SK-N-SH (cell line): ENCODE measurements at regions not wholly inside any gene's neighbourhood (a gene's known extent, or its start where the extent isn't known, plus 50 kb on each side); places are given as distances from the start of the nearest gene placed in this dataset.

Experiments
- CTCF ChIA-PET: fragments of 300-600, 350-600 bp; formaldehyde crosslinking; extraction: SDS; loops from one replicate; lab custom pipeline; 2021; lab: Yijun Ruan, JAX
- POLR2A ChIA-PET: fragments of 350-600 bp; sonication (Branson Sonifier 250); formaldehyde crosslinking; extraction: SDS; loops from one replicate; lab custom pipeline; 2020; ENCODE audit warnings: antibody characterized with exemption, inconsistent platforms; lab: Yijun Ruan, JAX
- DNase-seq: peaks from one replicate; pipeline ENCODE4 v3.0.0; 2012
- H2AFZ ChIP-seq: fragments of 200-600 bp; sonication (generic); 2 replicates; pipeline ENCODE4 v1.8.1; 2016; ENCODE audit warnings: antibody characterized with exemption, mild to moderate bottlenecking, low read depth
- H3F3A ChIP-seq: fragments of 200-600 bp; sonication (generic); replicated peaks from 2 replicates; pipeline ENCODE3; 2016; ENCODE audit warnings: antibody characterized with exemption, mild to moderate bottlenecking; ENCODE audit not compliant: insufficient read depth
- H3K27ac ChIP-seq, 2 experiments: fragments of 200-500 bp in 1 of 2; fragments of 200-600 bp in 1 of 2; sonication (Bioruptor generic) in 1 of 2; sonication (generic), shearing (Covaris generic) in 1 of 2; 2 replicates each; pipeline versions ENCODE4 v1.5.1 to v1.6.1; 2014 to 2016; ENCODE audit warnings: low read depth in 2 of 2, inconsistent platforms in 1 of 2, low read length in 1 of 2, mild to moderate bottlenecking in 1 of 2, mixed read lengths in 1 of 2
- H3K27me3 ChIP-seq: fragments of 200-600 bp; sonication (generic), shearing (Covaris generic); 2 replicates; pipeline ENCODE4 v1.6.1; 2016; ENCODE audit warnings: mixed run types; ENCODE audit not compliant: insufficient read depth
- H3K36me3 ChIP-seq, 2 experiments: fragments of 200-500 bp in 1 of 2; fragments of 200-600 bp in 1 of 2; sonication (Bioruptor generic) in 1 of 2; sonication (generic) in 1 of 2; replicated peaks in 1 of 2; 2 replicates each; pipeline versions ENCODE3 to v1.5.1; 2014 to 2016; ENCODE audit warnings: low read length in 1 of 2, mild to moderate bottlenecking in 1 of 2; ENCODE audit not compliant: insufficient read depth in 2 of 2, control insufficient read depth in 1 of 2
- H3K4me1 ChIP-seq, 2 experiments: fragments of 200-500 bp in 1 of 2; fragments of 200-600 bp in 1 of 2; sonication (Bioruptor generic) in 1 of 2; sonication (generic), shearing (Covaris generic) in 1 of 2; 2 replicates each; pipeline versions ENCODE4 v1.5.1 to v1.6.1; 2014 to 2016; ENCODE audit warnings: low read depth in 1 of 2, low read length in 1 of 2, mixed run types in 1 of 2; ENCODE audit not compliant: insufficient read depth in 2 of 2, control insufficient read depth in 1 of 2
- H3K4me2 ChIP-seq: fragments of 200-600 bp; sonication (generic), shearing (Covaris generic); 2 replicates; pipeline ENCODE4 v1.6.1; 2017; ENCODE audit warnings: mixed run types
- H3K4me3 ChIP-seq, 2 experiments: fragments of 200-500 bp in 1 of 2; fragments of 200-600 bp in 1 of 2; sonication (Bioruptor generic) in 1 of 2; sonication (generic), shearing (Covaris generic) in 1 of 2; 2 replicates each; pipeline versions ENCODE4 v1.5.1 to v1.8.1; 2014 to 2016; ENCODE audit warnings: low read depth in 2 of 2, inconsistent platforms in 1 of 2, low read length in 1 of 2, mild to moderate bottlenecking in 1 of 2, mixed read lengths in 1 of 2, moderate library complexity in 1 of 2
- H3K79me2 ChIP-seq: fragments of 200-600 bp; sonication (generic); 2 replicates; pipeline ENCODE4 v1.8.1; 2017; ENCODE audit warnings: mild to moderate bottlenecking; ENCODE audit not compliant: insufficient read depth
- H3K9ac ChIP-seq: fragments of 200-600 bp; sonication (generic); 2 replicates; pipeline ENCODE4 v1.6.1; 2017; ENCODE audit warnings: mixed run types
- H3K9me2 ChIP-seq: fragments of 200-600 bp; sonication (generic); 2 replicates; pipeline ENCODE4 v1.6.1; 2017; ENCODE audit warnings: mixed run types
- H3K9me3 ChIP-seq: fragments of 200-600 bp; sonication (generic); 2 replicates; pipeline ENCODE4 v1.6.1; 2017; ENCODE audit warnings: mixed run types, mild to moderate bottlenecking, moderate library complexity
- H4K20me1 ChIP-seq: fragments of 200-600 bp; sonication (generic); 2 replicates; pipeline ENCODE4 v1.6.1; 2017; ENCODE audit warnings: mild to moderate bottlenecking, mixed run types; ENCODE audit not compliant: insufficient read depth
- CTCF ChIP-seq: fragments of 200-600 bp; sonication (generic); IDR thresholded peaks from 2 replicates; pipeline ENCODE4 v1.6.1; 2017; ENCODE audit warnings: antibody characterized with exemption, mild to moderate bottlenecking, moderate library complexity
- ELF1 ChIP-seq: IDR thresholded peaks from 2 replicates; pipeline ENCODE4 v1.4.0; 2012
- FOSL2 ChIP-seq: IDR thresholded peaks from 2 replicates; pipeline ENCODE4 v1.4.0; 2012; ENCODE audit warnings: low read depth, mild to moderate bottlenecking, moderate library complexity, borderline replicate concordance
- GATA2 ChIP-seq: sonication (generic); formaldehyde crosslinking; IDR thresholded peaks from 2 replicates; pipeline ENCODE4 v1.5.0; 2020; ENCODE audit warnings: mild to moderate bottlenecking, missing genetic modification reagents
- IRF3 ChIP-seq: fragments of 150-350 bp; IDR thresholded peaks from 2 replicates; pipeline ENCODE4 v1.6.1; 2016; ENCODE audit warnings: mild to moderate bottlenecking, low read depth, low read length
- MAX ChIP-seq: IDR thresholded peaks from 2 replicates; pipeline ENCODE4 v1.4.0; 2012; ENCODE audit warnings: low read depth
- MXI1 ChIP-seq: IDR thresholded peaks from 2 replicates; pipeline ENCODE4 v1.6.1; 2012; ENCODE audit warnings: mild to moderate bottlenecking, low read depth, low read length, improper control_type of control experiment
- NFIC ChIP-seq: IDR thresholded peaks from 2 replicates; pipeline ENCODE4 v1.4.0; 2012; ENCODE audit warnings: borderline replicate concordance
- POLR2AphosphoS5 ChIP-seq: IDR thresholded peaks from 2 replicates; pipeline ENCODE4 v1.6.1; 2012; ENCODE audit warnings: low read depth, low read length
- RAD21 ChIP-seq: IDR thresholded peaks from 2 replicates; pipeline ENCODE4 v1.6.1; 2012; ENCODE audit warnings: mild to moderate bottlenecking, low read length
- RCOR1 ChIP-seq: fragments of 150-350 bp; IDR thresholded peaks from 2 replicates; pipeline ENCODE4 v1.6.1; 2017; ENCODE audit warnings: antibody characterized with exemption, low read length
- RFX5 ChIP-seq: IDR thresholded peaks from 2 replicates; pipeline ENCODE4 v1.6.1; 2012; ENCODE audit warnings: mild to moderate bottlenecking, improper control_type of control experiment, low read length
- USF1 ChIP-seq: IDR thresholded peaks from 2 replicates; pipeline ENCODE4 v1.4.0; 2012; ENCODE audit warnings: low read depth, borderline replicate concordance
- USF2 ChIP-seq: fragments of 150-350 bp; IDR thresholded peaks from 2 replicates; pipeline ENCODE4 v1.6.1; 2017; ENCODE audit warnings: antibody characterized with exemption, low read length, low read depth, borderline replicate concordance
- YY1 ChIP-seq: IDR thresholded peaks from 2 replicates; pipeline ENCODE4 v1.4.0; 2012; ENCODE audit warnings: low read depth, mild to moderate bottlenecking
- TF ChIP-seq, protein P1 (sequence below): IDR thresholded peaks from 2 replicates; pipeline ENCODE4 v1.6.1; 2012; ENCODE audit warnings: mild to moderate bottlenecking, low read depth, low read length, moderate library complexity

- no peak overlapping the region for H3K27ac ChIP-seq
- no peaks in the 10 kb centered on the region for H3K9me3 ChIP-seq
- no peaks in the 10 kb centered on the region for H3K27me3 ChIP-seq
- H3K36me3 ChIP-seq = no peaks in the 10 kb centered on the region
- no peak overlapping the region for H3K9ac ChIP-seq
- H3K9me2 ChIP-seq = no peaks in the 10 kb centered on the region
- H3K4me2 ChIP-seq = no peak overlapping the region
- TF ChIP-seq POLR2AphosphoS5 = no peak
- TF ChIP-seq RFX5 = no peak
- TF ChIP-seq USF1 = no peak
- TF ChIP-seq NFIC = no peak
- TF ChIP-seq RAD21 = no peak
- no peak for TF ChIP-seq GATA2 (CRISPR knock-in tag)
- no peak for TF ChIP-seq ELF1
- no peak for TF ChIP-seq MAX
- TF ChIP-seq, protein P1, sequence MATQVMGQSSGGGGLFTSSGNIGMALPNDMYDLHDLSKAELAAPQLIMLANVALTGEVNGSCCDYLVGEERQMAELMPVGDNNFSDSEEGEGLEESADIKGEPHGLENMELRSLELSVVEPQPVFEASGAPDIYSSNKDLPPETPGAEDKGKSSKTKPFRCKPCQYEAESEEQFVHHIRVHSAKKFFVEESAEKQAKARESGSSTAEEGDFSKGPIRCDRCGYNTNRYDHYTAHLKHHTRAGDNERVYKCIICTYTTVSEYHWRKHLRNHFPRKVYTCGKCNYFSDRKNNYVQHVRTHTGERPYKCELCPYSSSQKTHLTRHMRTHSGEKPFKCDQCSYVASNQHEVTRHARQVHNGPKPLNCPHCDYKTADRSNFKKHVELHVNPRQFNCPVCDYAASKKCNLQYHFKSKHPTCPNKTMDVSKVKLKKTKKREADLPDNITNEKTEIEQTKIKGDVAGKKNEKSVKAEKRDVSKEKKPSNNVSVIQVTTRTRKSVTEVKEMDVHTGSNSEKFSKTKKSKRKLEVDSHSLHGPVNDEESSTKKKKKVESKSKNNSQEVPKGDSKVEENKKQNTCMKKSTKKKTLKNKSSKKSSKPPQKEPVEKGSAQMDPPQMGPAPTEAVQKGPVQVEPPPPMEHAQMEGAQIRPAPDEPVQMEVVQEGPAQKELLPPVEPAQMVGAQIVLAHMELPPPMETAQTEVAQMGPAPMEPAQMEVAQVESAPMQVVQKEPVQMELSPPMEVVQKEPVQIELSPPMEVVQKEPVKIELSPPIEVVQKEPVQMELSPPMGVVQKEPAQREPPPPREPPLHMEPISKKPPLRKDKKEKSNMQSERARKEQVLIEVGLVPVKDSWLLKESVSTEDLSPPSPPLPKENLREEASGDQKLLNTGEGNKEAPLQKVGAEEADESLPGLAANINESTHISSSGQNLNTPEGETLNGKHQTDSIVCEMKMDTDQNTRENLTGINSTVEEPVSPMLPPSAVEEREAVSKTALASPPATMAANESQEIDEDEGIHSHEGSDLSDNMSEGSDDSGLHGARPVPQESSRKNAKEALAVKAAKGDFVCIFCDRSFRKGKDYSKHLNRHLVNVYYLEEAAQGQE = no peak
- TF ChIP-seq FOSL2 = no peak
- no peak for TF ChIP-seq CTCF
- TF ChIP-seq IRF3 = no peak
- no peak for TF ChIP-seq YY1
- TF ChIP-seq RCOR1 = no peak
- no peak for TF ChIP-seq USF2
- TF ChIP-seq MXI1 = no peak
- H4K20me1 ChIP-seq = no peaks in the 10 kb centered on the region
- no peaks in the 10 kb centered on the region for H3F3A ChIP-seq
- no peak overlapping the region for H3K4me3 ChIP-seq
- CTCF ChIA-PET = no interaction called here
- no peak overlapping the region for H2AFZ ChIP-seq
- POLR2A ChIA-PET = no interaction called here
- H3K4me1 ChIP-seq = no peaks in the 10 kb centered on the region
- H3K79me2 ChIP-seq = no peaks in the 10 kb centered on the region
- DNase-seq = no peak
Observed at GRCh38 chr9:103709366-103709765, 384.7 kb upstream of the SMC2 start.
